HG02943 (cell line): ENCODE measurements at regions not wholly inside any gene's neighbourhood (a gene's known extent, or its start where the extent isn't known, plus 50 kb on each side); places are given as distances from the start of the nearest gene placed in this dataset.

Experiments used
- ATAC-seq: cut with Tn5 transposase; IDR thresholded peaks from one replicate; pipeline ENCODE4 v1.9.1; 2021; ENCODE audit warnings: mild to moderate bottlenecking, low read depth, moderate library complexity; ENCODE audit not compliant: unreplicated experiment

DNA sequence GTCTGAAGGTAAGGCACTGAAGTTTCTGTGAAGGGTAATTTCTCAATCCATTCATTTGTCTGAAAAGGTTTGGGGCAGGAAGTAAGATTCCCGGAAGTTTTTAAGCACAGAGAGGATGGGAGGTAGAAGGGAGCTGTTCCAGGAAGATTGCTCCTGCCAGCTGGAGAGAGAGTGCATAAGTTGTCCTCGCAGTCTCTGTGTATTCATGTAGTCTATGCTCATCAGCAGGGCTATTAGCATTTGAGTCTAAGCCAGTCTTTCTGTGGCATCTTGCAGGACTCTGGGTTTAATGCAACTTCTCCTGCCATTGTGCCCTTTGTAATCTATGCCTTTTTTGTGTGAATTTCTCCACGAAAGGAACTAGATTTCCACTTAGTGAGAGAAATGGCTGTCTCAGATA, 140.8 kb upstream of the FGGY start:
- ATAC-seq, result no peak

DNA sequence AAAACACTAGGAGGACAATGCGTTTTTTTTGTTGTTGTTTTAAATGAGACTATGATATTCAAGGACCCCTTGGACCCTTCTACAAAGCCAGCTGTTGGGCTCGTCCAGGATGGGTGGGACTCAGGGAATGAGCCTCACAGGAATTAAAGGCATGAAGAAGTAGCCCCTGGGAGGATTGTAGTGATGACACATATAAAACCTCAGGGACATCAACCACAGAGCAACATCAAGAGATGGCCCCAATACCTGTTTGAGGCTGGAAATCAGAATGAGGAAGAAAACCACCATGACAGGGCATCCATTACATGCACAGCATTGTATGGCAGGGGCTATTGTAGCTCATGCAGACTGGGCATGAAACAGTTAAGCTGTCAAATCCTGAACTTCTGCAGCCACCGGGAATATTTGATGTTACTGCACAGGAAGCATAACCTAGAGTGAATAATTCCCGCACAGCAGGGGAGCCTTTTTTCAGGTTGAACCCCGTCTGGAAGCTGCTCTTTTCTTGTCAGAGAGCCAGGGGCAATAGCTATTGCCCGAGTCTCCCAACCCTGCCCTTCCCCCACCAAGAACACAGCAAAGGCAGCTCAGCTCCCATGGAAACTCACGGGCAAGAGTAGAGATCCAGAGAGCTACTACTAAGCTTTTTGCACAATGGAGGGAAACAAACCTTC, 140.2 kb upstream of the FGGY start:
- no peak for ATAC-seq

- no peak for ATAC-seq
Measured at GRCh38 chr1:59158321-59158720, 138.6 kb upstream of the FGGY start.

DNA sequence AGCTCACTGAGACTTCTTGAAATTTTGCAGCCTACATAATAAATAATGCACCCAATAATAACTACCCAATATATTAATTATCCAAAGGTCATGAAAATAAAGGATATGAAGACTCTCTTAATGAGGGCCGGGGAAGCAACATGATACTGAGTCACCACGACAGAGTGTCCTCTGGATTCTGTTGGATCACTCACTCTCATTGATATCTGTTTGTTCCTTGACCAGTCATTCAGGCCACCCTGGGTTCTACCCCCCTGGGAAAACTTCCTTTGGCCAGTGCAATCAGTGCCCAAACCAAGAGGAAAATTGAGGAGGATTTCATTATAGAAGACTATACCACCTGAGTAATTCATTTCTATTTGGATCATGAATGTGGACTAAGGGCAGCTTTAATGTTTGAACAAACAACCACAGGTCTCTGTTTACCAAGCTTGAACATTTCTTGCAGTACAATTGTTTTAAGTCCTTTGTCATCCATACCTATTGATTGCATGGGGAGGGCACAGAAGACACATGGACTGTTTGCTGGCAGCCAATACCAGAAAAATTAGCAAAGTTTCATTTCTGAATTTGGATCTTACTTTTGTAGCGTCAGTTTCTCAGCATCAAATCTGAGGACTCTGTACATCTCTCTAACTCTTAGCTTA, 137.2 kb upstream of the FGGY start:
- ATAC-seq, result no peak

GRCh38 chr1:59161136-59161535, 135.8 kb upstream of the FGGY start:
- ATAC-seq, result no peak

DNA sequence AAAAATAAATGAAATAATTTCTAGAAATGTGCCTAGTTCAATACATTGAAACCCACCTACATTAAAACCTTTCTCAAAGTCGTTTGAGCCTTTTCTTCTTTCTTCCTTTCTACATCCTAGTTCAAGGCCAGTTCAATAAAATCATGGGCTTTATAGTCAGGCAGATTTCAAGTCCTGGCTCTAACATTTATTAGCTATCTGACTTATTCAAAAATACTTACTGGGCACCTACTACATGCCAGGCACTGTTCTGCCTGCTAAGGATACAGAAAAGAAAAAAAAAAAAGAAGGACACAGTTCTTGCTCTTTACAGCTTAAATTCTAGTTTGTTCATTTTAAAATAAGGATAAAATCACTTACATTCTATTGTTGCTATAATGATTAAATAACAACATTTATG, 134.2 kb upstream of the FGGY start:
- no peak for ATAC-seq

DNA sequence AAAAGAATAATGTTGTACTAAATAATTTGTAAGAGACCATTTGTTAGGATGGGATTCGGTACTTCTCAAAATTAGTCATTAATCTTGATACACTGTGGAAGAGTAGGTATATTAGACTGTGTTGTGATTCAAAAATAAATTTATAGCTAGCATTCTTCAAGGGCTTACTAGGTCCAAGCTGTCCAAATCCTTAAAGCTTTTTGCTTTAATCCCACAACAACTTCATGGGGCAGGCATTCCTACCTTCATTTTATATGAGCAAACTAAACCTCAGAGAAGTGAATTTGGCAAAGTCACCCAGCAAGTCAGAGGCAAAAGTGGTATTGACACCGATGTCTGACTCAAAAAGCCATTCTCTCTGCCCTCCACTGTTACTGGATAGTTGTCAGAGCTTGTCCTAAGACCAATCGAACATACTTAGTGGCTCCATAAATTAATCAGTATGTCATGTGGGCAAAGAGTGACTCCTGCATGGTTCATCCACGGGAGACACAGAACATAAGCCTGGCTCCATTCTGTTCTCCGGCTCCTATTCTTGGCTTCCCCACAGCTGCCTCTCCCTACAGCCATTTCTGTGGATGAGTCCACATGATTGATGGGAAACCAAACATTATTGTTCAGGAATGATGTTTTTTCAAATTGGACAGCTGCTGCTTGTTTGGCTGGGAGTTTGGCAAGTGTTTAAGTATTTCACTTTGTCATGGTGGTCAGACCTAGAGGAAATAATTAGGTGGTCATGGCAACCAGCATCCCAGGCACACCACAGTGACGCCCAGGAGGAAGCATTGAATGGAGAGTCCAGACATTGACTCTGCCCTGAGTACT, 133.4 kb upstream of the FGGY start:
- ATAC-seq, result no peak

DNA sequence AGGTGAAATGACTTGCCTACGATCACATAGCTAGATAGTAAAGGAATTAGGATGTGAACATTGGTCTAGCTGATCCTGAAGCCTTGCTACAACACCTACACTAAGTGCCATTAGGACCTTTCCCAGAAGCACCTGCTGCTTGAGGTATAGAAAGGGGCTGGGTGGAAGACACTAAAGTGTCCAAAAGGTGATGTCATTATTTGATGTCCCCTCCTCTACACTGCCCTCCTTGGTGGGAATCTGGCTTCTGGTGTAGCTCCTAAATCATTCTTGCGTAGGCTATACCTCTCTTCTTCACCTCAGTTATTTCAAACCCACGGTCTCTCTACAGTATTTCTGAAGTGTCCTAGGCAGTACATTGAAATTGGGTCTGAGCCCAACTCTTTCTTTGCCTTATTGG, 132.5 kb upstream of the FGGY start:
- ATAC-seq, result no peak

DNA sequence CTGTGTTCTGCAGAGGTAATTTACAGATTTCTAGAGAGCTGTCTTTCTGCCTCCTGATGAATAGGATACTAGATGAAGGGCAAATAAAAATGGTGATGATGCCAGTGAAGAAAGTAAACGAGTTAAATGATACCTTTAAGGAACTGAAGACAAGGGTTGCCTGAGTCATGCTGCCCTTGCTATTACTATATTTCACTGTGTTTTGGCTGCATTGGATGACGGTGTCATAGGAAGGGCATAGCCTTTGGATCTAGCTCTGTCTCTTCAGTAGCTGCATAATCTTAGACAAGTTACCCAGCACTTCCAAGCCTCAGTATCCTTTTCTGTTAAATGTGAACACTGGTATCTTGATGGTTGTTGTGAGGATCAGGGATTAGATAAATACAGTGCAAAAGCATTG, 131.5 kb upstream of the FGGY start:
- no peak for ATAC-seq

GRCh38 chr1:59169703-59170102, 127.2 kb upstream of the FGGY start:
- no peak for ATAC-seq

DNA sequence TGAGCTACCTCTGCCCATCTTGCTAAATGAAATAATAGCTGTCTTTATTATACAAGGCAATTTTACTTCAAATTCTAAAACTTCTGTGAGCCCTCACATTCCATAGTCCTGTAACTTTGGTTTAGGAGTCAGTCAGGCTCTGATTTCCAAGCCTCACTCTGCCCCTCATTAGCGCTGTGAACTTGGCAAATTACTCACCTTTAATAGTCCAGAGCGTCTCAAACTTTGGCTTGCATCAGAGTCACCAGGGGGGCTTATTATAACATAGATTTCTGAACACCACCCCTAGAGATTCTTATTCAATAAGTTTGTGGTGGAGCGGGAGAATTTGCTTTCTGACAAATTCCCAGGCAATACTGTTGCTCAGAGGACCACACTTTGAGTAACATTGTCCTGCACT, 126.2 kb upstream of the FGGY start:
- no peak for ATAC-seq

- ATAC-seq, result no peak
Measured at GRCh38 chr1:59171788-59172187, 125.1 kb upstream of the FGGY start.

GRCh38 chr1:59172693-59173092, 124.2 kb upstream of the FGGY start:
- no peak for ATAC-seq

DNA sequence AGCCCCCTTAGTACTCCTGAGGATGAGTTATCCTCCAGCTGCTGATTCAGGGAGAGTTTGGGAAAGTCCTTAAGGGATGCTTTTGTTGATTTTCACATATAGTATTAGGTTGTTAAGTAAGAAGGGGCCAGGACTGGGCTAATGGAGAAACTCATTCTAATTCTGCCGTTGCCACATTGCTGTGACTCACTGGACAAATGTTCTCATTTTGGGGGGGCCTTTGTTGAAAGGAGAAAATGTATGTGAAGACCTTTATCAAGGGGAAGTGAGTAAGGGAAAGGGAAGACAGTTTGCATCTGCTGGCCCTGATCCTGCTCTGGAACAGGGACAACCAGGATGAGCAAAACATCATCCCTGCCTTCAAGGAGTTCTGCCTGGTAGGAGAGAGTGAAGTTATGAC, 123.2 kb upstream of the FGGY start:
- ATAC-seq, result no peak

- ATAC-seq, result no peak
Measured at GRCh38 chr1:59176471-59176870, 120.4 kb upstream of the FGGY start.

- ATAC-seq, result no peak
Measured at GRCh38 chr1:59177756-59178155, 119.1 kb upstream of the FGGY start.

DNA sequence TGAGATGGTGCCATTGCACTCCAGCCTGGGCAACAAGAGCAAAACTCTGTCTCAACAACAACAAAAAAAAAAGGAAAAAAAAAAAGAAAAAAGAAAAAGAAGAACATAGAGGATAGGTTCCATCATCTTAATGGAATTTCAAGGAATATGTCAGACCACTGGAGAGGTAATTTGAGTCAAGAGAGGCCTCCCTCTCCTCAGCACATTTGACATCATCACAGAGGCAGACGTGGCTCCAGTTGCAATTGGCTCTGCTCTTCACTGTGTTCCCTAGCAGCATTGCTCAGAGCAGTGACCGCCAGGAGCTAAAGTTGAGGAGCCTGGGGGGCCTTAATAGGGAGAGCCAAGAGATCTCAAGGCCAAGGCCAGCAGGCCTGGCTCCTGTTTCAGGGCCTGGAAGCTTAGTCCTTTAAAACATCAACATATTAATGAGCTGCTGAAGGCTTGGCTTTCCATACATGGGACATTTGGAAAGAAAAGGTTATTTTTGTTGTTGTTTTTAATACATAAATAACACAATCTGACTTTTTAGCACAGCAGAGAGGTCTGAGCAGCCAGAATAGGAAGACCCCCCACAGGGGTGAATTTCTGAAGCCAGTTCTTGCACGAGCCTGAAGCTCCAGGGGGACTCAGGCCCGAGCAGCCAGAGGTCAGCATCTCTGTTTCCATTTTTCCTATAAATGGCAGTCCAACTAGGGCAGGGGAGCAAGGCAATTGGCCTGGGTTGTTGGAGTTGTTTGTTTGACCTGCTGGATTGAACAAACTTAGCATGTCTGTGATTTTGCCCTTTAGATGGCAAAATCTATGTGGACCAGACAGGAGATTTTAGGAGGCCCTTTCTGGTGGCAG, 118.3 kb upstream of the FGGY start:
- ATAC-seq, result no peak

DNA sequence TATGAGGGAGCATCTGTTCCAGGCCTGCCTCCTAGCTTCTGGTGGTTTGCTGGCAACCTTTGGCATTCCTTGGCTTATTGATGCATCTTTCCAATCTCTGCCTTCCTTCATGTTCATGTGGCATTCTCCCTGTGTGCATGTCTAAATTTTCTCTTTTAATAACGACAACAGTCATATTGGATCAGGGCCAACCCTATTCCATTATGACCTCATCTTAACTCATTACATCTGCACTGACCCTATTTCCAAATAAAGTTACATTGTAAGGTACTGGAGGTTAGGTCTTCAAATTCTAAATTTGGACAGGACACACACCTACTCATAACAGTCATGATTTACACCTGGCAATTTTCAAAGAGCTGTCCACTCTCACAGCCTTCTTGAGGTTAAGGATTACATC, 117.2 kb upstream of the FGGY start:
- no peak for ATAC-seq

GRCh38 chr1:59180735-59181134, 116.2 kb upstream of the FGGY start:
- ATAC-seq, result no peak

DNA sequence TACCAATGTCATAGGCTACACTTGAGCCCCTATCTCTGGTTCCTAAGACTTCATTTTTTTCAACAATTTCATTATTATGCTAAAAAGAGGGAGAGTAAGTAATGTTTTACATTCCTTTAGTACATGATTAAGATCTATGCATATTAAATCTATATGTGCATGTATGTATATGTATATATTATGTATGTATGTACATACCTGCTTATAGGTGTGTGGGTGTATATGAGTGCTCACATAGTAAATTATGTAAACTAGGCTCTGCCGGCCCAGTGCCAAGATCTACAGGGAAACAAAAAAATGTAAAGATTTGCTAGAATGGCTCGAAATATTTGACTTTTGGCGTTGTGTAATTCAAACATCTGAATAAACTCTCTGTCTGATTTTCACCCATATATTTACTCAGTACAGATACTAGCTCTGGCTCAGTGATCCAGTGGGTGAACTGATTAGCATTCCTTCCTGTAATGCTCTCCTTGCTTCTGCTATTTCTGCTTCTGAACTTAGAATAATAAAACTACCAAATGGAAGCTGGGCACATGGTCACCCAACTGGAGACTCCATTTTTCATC, 113.1 kb upstream of the FGGY start:
- ATAC-seq, result no peak
